ENCODE measurements at regions not wholly inside any gene's neighbourhood (a gene's known extent, or its start where the extent isn't known, plus 50 kb on each side); places are given as distances from the start of the nearest gene placed in this dataset.

DNA sequence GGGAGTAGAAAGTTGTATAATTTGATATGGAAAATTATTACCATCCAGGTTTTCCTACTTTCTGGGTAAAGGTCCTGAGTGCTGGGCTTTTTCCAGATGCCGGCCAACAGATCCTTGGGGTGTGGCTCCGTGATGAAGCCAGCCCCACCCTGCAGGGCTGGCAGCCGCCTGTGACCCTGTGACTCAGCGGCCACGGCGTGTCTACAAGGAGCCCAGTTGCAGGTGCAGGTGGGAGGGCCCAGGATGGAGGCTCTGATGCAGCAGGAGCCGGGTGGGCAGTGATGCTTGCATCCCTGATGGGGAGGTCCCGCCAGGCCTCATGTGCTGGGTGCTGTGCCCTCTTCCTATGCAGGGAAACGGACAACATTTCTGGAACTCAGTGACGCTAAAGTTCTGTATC is 96.0 kb upstream of the ALKAL2 start:
- no peak for TF ChIP-seq EZH2 (IDR thresholded peaks at IDR 0.05; ENCODE audit: borderline replicate concordance, low read depth, low read length, severe bottlenecking)
- TF ChIP-seq, protein P1, sequence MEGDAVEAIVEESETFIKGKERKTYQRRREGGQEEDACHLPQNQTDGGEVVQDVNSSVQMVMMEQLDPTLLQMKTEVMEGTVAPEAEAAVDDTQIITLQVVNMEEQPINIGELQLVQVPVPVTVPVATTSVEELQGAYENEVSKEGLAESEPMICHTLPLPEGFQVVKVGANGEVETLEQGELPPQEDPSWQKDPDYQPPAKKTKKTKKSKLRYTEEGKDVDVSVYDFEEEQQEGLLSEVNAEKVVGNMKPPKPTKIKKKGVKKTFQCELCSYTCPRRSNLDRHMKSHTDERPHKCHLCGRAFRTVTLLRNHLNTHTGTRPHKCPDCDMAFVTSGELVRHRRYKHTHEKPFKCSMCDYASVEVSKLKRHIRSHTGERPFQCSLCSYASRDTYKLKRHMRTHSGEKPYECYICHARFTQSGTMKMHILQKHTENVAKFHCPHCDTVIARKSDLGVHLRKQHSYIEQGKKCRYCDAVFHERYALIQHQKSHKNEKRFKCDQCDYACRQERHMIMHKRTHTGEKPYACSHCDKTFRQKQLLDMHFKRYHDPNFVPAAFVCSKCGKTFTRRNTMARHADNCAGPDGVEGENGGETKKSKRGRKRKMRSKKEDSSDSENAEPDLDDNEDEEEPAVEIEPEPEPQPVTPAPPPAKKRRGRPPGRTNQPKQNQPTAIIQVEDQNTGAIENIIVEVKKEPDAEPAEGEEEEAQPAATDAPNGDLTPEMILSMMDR (IDR thresholded peaks at IDR 0.05; ENCODE audit: borderline replicate concordance, extremely low read depth, low read length, poor library complexity, severe bottlenecking) = no peak
- H2AFZ ChIP-seq (ENCODE audit: low read depth, low read length) = no peak overlapping the region
- H3K4me1 ChIP-seq (ENCODE audit: insufficient read depth, low read length) = no peaks in the 10 kb centered on the region
- H3K36me3 ChIP-seq (ENCODE audit: insufficient read depth, low read length) = no peaks in the 10 kb centered on the region
- no peaks in the 10 kb centered on the region for H3K27me3 ChIP-seq (ENCODE audit: insufficient read depth, low read length, poor library complexity)
- no peak overlapping the region for H3K4me2 ChIP-seq (ENCODE audit: insufficient read depth, low read length)
- H3K27ac ChIP-seq (ENCODE audit: low read length) = no peak overlapping the region
- no peaks in the 10 kb centered on the region for H3K79me2 ChIP-seq (ENCODE audit: insufficient read depth, low read length)
- no peaks in the 10 kb centered on the region for H4K20me1 ChIP-seq (ENCODE audit: insufficient read depth, low read length)
- ATAC-seq (ENCODE audit: insufficient read depth, low read depth) (no peak), DNase-seq (no peak)
- no peak overlapping the region for H3K4me3 ChIP-seq (ENCODE audit: low read depth in 1 of 2, low read length in 2 of 2)
- no peaks in the 10 kb centered on the region for H3K9me3 ChIP-seq (ENCODE audit: insufficient read depth, low read length, severe bottlenecking)
- no peak overlapping the region for H3K9ac ChIP-seq (ENCODE audit: low read depth, low read length)

DNA sequence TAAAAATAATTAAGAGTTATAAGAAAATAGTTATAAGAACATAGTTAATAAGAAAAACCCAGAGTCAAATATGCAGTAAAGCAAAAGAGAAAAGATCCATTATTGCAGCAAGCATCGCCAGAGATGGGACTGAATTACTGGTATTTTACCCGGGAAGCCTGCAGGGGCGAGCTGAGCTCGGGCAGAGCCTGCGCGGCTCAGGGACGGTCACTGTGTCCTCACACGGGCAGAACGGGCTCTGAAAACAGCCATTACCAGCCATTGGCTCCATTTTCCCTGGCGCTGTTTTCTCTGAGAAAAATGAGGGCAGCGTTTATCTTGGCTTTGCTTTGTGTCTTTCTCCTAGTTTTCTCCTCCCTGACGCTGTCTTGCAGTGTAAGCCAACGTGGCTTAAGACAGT is 95.3 kb upstream of the ALKAL2 start:
- Histone ChIP-seq H2AFZ (ENCODE audit: low read depth, low read length) (no peak overlapping the region), H3K27ac (ENCODE audit: low read length) (no peak overlapping the region), H3K4me2 (ENCODE audit: insufficient read depth, low read length) (no peak overlapping the region), H3K79me2 (ENCODE audit: insufficient read depth, low read length) (no peaks in the 10 kb centered on the region), H3K4me3 (ENCODE audit: low read depth in 1 of 2, low read length in 2 of 2) (no peak overlapping the region), H3K9ac (ENCODE audit: low read depth, low read length) (no peak overlapping the region), H3K9me3 (ENCODE audit: insufficient read depth, low read length, severe bottlenecking) (no peaks in the 10 kb centered on the region), H3K36me3 (ENCODE audit: insufficient read depth, low read length) (no peaks in the 10 kb centered on the region), H3K4me1 (ENCODE audit: insufficient read depth, low read length) (no peaks in the 10 kb centered on the region), H3K27me3 (ENCODE audit: insufficient read depth, low read length, poor library complexity) (no peaks in the 10 kb centered on the region), H4K20me1 (ENCODE audit: insufficient read depth, low read length) (no peaks in the 10 kb centered on the region)
- ATAC-seq (ENCODE audit: insufficient read depth, low read depth) = no peak
- DNase-seq = no peak
- TF ChIP-seq, protein P1 (IDR thresholded peaks at IDR 0.05; ENCODE audit: borderline replicate concordance, extremely low read depth, low read length, poor library complexity, severe bottlenecking) = no peak
- no peak for TF ChIP-seq EZH2 (IDR thresholded peaks at IDR 0.05; ENCODE audit: borderline replicate concordance, low read depth, low read length, severe bottlenecking)

DNA sequence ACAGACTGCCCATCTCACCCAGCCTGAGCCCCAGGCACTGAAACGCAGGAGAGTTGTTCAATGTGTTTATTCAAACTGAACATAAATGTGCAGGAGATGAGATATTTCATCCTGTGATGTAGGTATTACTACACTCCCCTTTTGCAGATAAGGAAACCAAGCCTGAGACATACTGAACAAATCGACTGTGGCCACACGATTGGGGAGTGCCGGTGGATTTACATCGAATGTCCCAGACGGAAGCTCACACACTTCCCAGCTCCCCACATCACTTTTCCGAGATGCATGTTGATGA is 94.8 kb upstream of the ALKAL2 start:
- no peaks in the 10 kb centered on the region for H3K27me3 ChIP-seq (ENCODE audit: insufficient read depth, low read length, poor library complexity)
- H3K4me2 ChIP-seq (ENCODE audit: insufficient read depth, low read length) = no peak overlapping the region
- H3K4me1 ChIP-seq (ENCODE audit: insufficient read depth, low read length) = no peaks in the 10 kb centered on the region
- no peak for TF ChIP-seq EZH2 (IDR thresholded peaks at IDR 0.05; ENCODE audit: borderline replicate concordance, low read depth, low read length, severe bottlenecking)
- TF ChIP-seq, protein P1 (IDR thresholded peaks at IDR 0.05; ENCODE audit: borderline replicate concordance, extremely low read depth, low read length, poor library complexity, severe bottlenecking) = no peak
- ATAC-seq (ENCODE audit: insufficient read depth, low read depth) (no peak), DNase-seq (no peak)
- no peaks in the 10 kb centered on the region for H3K36me3 ChIP-seq (ENCODE audit: insufficient read depth, low read length)
- H2AFZ ChIP-seq (ENCODE audit: low read depth, low read length) = no peak overlapping the region
- H3K27ac ChIP-seq (ENCODE audit: low read length) = no peak overlapping the region
- H4K20me1 ChIP-seq (ENCODE audit: insufficient read depth, low read length) = no peaks in the 10 kb centered on the region
- no peaks in the 10 kb centered on the region for H3K79me2 ChIP-seq (ENCODE audit: insufficient read depth, low read length)
- no peak overlapping the region for H3K4me3 ChIP-seq (ENCODE audit: low read depth in 1 of 2, low read length in 2 of 2)
- H3K9ac ChIP-seq (ENCODE audit: low read depth, low read length) = no peak overlapping the region
- no peaks in the 10 kb centered on the region for H3K9me3 ChIP-seq (ENCODE audit: insufficient read depth, low read length, severe bottlenecking)
